ENCODE measurements at regions not wholly inside any gene's neighbourhood (a gene's known extent, or its start where the extent isn't known, plus 50 kb on each side); places are given as distances from the start of the nearest gene placed in this dataset.
A peak's percentile ranks its signal among the peaks of the same experiment; 100 is the strongest.

DNA sequence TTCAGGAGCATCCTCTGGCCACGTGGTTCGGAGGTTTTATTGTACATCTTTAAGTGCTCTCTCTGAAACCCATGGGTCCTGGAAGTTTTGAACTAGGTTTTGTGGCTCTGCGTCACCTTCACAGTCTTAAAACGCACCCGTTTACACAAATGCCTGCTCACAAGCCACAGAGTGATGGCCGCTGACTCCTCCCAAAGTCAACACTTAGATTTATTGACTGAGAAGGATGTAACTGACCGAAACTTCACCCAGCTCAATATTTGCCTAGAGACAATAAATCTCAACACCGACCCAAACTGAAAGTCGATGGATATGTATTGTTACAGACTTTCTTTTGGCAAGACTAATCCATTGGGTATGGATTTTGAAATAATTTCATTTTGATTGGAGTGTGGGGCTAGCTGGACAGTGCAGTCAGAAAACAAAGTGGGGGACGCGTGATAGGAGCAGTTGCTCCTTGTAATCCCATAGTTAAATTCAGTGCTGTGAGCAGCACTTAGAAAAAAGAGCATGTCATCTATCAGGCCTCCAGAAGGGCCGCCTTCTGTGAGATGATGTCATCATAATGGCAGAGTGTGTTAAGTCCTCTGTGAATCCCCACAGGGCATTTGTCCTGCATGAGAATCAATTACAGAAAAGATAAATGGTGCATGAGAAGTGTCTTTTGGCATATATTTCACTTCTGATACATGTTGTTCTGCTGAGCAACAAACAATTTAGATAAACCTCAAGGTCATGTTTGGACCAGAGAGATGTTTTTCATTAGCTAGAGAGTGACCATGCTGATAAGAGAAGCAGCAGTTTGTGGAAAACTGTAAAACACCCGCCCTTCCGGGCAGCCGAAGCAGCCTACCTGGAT, 183.7 kb downstream of the INO80D start:
- peak; percentile 45 for DNase-seq

DNA sequence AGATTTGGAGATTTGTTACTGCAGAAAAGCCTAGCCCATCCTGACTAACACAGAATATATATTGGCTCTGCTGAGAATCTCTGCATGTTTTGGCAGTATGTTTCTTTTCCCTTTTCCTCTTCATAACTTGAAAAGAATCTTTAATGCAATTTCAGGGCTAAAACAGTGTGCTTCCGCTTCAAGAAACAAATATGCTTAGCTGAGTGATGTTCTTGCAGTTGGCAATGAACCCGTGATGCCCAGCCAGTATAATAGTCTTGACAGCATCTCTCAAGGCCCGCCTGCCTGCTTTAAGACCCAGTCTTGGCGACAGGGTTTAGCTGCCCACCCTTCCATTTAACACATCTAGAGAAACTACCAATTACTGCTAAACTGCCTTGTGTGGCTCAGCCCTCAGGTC, 184.5 kb downstream of the INO80D start:
- DNase-seq = no peak

DNA sequence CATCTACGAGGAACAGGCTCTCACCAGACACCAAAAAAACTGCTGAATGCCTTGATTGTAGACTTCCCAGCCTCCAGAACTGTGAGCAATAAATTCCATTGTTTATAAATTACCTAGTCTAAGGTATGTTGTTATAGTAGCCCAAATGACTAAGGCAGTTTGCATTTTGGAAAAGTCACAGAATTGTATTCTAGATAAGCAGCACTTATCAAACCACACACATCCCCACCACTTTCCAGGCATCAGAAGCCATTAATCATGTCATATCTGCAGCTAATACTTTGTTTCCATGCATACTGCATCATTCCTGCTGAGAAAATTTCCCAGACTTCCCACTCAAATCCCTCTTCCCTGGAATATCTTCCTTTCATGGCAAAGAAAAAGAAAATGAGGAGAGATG, 187.2 kb downstream of the INO80D start:
- no peak for DNase-seq

DNA sequence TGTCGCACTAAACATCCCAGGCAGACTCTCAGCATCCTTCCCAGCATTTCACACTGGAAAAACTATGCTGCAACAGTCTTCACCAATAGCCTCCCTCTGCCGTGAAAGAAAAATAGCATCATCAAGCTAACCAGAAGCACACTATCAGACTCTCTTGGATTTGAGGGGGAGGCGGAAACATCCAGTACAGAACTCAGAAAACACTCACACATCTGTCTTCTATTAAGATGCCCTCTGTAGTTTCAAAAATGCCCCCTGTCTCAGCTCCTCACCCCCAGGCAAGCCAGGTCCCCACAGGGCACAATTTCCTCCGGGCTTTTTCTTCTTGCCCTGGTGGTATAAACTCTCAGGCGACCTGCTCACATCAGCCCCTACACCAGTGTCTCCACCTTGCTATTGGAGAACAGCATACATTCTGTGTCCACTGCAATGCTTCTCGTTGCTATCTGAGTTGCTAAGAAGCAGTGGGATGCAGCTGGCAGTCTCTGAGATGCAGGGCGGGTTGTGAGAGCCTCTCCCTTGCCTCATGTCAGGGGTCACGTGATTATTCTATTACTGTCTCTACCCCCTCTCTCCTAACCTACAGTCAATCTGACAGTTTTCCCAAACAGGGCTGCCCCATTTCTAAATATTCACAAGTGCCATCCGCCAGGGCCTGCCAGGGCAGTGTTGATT, 189.9 kb downstream of the INO80D start:
- DNase-seq = no peak

DNA sequence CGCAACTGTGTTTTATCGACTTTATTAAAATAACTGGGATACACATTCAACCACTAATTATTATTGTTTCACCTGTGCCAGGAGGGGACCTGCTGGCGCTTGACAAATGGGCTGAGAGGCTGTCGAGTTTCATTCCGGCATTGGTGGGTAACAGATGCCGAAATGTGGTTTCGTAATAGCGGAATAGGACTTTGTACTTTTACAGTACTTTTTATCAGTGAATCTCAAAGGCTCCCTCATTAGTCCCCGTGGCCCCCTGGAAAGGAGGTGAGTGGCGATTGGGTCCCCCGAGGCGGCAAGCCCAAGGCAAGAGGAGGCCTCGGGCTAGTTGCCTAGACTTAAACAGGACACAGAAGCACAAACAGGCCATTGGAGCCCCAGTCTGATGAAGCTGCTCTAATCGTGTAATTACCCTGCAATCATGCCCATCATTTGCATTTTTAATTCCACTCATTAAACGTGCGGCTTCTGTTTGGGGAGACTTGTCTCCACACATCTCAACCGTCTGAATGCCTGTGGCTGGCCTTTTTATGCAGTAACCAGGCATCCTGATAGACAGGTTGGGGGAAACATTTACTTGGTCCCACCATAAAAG, 193.2 kb downstream of the INO80D start:
- no peak for DNase-seq

DNA sequence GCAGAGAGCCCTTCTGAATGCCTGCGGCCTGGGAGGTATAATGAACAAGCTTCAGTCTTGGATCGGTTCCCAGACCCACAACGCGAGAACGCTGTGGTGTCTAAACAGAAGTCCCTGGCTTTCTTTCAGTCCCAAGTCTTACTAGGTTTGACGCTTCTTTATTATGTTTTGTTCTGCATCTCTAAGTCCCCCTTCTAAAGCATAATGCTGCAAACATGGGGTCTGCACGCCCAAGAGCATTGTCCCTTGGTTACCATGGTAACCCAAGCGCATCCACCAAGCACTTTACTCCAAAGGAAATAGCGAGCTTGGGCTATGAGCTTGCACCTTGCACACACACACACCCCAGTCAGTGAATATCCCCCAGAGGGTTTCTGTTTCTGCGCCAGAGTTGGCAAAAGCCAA, 193.7 kb downstream of the INO80D start:
- no peak for DNase-seq

DNA sequence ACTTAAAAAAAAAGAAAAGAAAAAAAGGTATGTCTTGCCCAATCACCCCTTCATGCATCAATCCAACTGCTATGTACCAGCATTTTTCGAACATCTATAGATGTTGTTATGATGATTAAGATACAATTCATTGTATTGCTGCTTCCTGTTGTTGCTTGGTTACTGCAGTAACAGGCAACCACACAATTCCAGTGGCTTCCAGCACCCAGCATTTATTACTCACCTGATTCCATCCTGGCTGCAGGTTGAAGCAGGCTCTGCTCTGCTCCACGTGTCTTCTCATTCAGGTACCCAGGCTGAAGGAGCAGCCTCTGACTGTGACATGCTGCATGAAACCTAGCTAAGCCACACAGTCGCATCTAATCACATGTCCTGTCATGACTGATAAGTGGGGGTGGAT, 196.9 kb downstream of the INO80D start:
- DNase-seq = peak; percentile 6

DNA sequence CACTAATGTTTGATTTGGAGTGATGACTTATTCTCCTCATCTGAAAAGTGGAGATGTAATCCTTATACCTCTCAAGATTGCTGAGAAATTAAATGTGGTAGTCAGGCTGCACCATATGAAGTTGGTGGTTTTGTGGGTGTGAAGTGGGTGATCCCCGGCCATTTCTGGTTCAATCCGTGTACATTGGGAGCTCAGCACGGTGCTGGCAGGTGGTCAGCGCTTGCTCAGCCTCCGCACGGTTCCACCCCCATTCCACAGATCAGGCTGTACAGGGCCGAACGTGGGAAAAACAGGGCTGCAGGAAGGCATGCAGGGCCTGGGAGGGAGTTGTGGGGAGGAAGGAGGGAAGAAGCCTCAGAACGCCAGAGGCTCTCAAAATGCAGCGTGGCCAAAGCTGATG, 198.3 kb downstream of the INO80D start:
- DNase-seq = no peak

DNA sequence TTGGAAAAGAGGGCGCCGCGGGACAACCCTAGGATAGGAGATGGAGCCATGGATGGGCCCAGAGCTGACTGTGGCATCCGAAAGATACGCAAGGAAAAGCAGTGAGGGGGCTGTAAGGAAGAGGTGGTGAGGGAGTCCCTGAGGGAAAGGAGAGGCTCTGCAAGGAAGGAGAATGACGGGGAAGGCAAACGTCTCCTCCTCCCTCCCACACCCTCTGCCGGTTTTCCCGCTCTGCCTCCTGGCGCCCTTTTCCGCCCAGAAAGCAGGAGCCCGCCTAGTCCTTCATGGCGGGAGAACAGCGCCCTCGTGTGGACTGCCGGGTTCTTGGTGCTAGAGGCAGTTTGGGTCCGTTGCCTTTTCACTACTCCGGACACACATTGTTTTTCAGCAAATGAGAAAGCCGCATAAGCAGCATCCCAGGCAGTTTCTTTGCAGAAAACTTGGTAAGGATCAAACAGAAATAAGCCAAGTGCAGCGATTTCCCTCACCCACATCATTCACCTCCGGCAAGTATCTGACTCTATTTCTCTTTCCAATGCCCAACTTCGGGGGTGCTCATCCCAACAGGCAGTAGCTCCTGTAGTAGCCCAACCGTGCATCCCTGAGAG, 200.4 kb downstream of the INO80D start:
- DNase-seq = peak; percentile 79

DNA sequence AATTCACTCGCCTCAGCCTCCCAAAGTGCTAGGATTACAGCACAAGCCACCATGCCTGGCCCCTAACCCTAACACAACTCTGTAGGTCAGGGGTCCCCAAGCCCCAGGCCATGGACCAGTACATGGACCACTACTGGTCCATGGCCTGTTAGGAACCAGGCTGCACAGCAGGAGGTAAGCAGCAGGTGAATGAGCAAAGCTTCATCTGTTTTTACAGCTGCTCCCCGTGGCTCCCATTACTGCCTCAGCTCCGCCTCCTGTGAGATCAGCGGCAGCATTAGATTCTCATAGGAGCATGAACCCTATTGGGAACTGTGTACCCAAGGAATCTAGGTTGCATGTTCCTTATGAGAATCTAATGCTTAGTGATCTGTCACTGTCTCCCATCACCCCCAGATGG, 201.7 kb downstream of the NRP2 start:
- DNase-seq = no peak

DNA sequence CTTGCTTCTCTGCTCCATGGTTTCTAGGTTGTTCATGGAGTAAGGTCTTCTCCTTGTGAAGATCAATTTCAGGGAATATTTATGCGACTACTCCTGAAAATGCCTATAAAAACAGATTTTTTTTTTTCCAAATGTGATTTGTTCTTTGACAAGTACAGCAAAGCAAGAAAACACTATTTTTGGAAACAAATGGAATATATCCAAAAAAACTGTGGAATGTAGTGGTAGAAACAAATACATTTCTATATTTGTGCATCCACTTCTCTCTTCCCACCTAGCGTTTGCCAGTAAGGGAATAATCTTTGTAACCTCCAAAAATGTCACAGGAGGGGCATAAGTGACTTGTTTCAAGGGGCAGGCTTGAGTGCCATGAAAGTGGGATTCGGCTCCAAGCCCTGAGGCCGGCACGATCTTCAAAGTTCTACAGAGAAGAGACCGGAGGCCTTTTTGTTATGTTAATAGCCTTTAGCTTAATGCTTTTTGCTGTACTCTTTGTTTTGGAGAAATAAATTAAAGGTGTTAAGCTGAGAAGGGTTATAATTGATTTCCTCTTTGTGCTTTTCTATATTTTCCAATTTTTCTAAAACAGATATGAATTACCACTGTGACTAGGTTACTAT, 200.6 kb downstream of the NRP2 start:
- no peak for DNase-seq

DNA sequence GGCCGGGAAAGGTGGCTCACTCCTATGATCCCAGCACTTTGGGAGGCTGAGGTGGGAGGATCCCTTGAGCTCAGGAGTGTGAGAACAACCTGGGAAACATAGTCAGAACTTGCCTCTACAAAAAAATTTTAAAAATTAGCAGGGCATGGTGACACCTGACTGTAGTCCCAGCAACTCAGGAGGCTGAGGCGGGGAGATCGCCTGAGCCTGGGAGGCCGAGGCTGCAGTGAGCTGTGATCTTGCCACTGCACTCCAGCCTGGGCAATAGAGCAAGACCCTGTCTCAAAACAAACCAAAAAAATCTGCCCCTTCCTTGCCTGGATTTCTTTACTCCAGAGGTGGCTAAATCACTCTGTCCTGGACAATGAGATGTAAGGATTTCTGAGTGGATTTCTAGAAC, 197.7 kb downstream of the NRP2 start:
- no peak for DNase-seq

DNA sequence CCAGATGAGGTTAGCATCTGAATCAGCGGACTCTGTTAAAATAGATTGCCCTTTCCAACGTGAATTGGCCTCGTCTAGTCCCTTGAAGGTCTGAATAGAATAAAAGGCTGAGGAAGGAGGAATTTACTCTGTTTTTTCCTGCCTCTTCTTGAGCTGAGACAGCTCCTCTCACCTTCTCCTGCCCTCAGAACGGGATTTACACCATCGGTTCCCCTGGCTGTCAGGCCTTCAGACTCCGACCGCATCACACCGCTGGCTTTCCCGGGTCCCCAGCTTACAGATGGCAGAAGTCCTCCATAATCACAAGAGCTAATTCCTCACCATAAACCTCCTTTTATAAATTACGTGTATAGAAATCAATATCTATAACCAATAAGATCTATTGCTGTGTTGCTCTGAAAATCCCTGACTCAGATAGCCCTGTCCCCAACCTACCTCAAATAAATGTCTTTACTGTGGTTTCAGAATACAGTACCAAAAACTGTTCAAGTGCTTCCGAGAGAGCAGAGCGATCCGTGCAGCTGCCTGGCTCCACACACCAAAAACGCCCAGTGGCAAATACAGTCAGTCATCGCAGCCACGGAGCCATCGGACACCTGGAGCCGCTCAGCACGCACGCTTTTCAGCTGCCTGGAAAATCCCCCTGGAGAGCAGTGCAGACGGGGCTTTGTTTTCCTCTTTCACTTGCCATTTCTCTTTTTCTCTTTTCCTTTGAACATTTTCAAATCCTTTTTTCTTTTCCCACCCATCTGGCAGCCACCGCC, 196.9 kb downstream of the NRP2 start:
- no peak for DNase-seq

DNA sequence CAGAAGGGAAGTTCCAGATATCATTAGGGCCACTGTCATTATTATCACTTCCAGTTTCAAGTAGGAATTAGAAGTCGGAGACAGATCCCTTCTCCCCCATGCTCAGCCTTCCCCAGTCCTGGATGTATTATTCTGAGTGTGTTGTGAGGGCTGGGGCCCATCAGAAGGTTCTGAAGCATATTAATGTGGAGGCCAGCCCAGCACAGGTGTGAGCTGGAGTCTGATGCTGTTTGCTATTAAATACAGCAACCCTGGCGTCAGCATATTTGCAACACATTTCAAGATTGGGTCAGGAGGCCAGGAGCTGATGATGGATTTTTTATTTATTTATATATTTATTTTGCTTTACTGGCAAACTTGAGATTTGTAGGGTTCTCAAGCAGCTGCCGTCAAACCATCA, 195.2 kb downstream of the NRP2 start:
- no peak for DNase-seq

DNA sequence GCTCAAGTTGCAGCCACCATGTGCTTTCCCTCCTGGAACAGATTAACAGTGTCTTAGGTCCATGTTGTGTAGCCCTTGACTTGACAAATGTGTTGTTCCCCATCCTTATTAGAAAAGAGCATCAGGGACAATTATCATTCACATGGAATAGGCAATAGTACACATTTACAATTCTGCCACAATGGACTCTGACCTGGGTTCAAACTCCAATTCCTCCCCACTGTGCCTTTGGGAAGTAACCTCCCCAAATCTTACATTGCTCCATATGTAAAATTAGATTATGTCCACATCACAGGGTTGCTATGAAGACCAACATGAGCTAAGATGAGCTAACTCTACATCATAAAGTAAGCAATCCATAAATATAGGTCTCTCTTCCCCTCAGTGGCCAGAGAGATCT, 193.8 kb downstream of the NRP2 start:
- DNase-seq = no peak

DNA sequence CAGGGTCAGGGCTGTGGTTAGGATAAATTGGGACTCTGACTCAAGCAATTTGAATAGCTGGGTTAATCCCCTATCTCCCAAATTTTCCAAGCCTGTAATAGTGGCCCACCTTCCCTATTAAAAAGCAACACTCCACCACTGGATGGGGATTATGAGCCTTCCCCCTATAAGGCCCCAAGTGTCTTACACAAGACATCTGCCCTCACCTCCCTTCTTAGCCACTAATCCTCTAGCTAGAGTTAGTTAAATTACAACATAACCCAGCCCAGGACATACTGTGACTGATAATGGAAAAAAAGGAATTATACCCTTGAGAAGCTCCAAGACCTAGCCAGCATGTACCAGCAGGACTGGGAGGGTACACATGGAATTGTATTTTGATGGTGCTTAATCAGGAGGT, 190.4 kb downstream of the NRP2 start:
- no peak for DNase-seq

DNA sequence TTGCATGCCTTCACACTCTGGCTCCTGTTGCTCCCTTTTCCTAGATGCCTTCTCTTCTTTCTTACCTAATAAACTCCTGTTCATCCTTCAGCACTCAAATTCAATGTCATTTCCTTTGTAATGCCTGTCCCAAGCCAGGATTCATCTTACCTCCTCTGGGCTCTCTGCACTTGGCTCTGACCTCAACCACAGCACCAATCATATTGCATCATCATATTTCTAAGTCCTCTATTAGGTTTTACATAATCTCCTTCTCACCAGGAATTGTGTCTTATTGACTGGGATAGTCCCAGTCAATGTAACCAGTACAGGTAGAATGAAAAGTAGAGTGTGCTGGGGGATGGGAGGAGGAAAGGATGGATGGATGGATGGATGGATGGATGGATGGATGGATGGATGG, 187.1 kb downstream of the NRP2 start:
- no peak for DNase-seq

DNA sequence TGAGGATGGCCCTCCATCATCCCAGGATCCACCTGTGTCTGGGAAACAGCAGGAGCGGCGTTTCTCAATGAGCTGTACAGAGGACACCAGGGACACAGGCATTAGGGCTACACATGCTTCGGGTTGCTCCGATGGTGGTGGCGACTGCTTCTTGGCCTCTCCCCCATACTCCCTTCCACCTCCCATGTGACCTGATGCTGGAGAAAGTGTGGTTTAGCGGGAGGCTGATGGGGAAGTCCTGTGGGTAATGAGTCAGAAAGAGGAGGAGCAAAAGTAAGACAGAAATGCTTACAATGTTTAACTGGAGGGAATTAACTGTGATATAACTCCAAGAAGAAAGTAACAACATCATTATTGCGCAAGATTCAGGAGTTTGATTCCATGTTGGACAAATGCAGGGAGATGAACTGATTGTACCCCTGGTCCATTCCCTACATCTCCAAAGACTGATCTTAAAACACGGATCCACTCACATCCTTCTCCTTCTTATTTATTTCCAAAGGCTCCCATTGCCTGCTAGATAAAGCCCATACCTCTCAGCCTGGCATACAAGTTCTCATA, 186.6 kb downstream of the NRP2 start:
- peak; percentile 28 for DNase-seq

DNA sequence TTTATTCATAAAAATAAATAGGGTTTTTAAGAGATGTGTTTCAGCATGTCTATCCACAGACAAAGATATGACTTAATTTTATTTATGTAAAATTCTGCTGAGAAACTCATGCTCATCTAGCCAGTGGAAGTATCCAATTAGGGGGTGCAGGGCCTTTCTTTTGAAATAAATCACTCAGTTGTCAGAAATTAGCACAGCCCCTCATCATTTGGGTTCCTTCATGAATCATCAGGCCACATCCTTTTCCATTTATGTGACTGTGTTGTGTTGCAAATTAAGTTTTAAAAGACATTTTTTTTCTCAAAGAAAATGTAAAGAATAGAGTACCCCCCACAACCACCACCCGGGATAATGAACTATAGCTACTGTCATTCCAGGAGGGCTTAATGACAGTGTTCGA, 185.8 kb downstream of the NRP2 start:
- DNase-seq = no peak

DNA sequence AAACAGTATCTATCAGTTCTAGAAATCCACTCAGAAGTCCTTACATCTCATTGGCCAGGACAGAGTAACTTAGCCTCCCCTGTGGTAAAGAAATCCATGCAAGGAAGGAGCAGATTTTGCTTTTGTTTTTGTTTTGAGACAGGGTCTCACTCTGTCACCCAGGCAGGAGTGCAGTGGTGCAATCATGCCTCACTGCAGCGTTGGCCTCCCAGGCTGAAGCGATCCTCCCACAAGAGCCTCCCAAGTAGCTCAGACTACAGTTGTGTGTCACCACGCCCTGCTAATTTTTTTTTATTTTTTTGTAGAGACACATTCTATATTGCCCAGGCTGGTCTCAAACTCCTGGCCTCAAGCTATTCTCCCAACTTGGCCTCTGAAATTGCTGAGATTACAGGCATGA, 185.1 kb downstream of the NRP2 start:
- no peak for DNase-seq

DNA sequence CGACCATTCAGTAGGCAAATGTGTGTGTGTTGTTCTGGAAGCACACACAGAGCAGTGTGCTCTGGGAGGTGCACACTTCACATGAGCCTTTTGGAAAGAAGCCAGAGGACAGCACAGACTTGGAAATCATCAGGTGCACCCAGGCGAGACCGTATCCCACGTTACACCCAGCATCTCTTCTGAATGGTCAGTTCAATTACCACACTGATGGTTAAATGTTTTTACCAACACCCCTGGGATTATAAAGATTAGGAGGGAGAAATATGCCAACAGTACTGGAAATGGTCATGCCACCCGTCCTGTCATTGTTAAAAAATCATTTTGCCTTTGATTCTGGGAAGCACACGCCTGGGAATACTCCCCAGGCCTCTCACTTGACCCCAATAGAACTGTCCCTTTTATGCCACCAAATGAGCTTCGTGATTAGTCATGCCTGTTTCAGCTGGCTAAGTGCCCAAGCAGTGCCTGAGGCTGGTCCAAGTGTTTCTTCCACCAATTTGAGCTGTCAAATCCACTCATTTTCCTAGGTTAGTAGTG, 183.7 kb downstream of the NRP2 start:
- peak; percentile 30 for DNase-seq

DNA sequence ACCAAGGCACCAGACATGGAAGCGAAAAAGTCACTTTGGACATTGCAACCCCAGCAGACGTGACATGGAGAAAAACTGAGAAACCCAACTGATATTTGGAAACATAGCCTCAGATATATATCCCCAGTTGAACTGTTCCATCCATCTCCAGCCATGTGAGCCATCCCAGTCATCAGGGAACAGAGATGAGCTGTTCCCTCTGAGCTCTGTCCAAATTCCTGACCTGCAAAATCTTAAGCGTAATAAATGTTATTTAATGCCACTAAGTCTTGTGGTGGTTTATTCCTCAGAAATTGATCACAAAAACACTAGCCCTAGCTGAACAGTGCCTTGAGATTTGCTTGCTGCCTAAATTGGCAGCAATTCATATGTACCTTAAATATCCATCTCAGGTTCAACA, 182.8 kb downstream of the NRP2 start:
- DNase-seq = no peak

Measured in EL (cell line).